NB4 (cell line): ENCODE measurements at regions not wholly inside any gene's neighbourhood (a gene's known extent, or its start where the extent isn't known, plus 50 kb on each side); places are given as distances from the start of the nearest gene placed in this dataset.

Source experiments
- POLR2A ChIP-seq: IDR thresholded peaks from 2 replicates; pipeline ENCODE4 v1.6.1; 2011; ENCODE audit warnings: mild to moderate bottlenecking; ENCODE audit not compliant: insufficient read length; ENCODE audit errors: extremely low read depth
- TF ChIP-seq, protein P1 (sequence below): IDR thresholded peaks from one replicate; pipeline ENCODE4 v1.5.1; 2012; ENCODE audit warnings: low read depth, low read length

- TF ChIP-seq, protein P1, sequence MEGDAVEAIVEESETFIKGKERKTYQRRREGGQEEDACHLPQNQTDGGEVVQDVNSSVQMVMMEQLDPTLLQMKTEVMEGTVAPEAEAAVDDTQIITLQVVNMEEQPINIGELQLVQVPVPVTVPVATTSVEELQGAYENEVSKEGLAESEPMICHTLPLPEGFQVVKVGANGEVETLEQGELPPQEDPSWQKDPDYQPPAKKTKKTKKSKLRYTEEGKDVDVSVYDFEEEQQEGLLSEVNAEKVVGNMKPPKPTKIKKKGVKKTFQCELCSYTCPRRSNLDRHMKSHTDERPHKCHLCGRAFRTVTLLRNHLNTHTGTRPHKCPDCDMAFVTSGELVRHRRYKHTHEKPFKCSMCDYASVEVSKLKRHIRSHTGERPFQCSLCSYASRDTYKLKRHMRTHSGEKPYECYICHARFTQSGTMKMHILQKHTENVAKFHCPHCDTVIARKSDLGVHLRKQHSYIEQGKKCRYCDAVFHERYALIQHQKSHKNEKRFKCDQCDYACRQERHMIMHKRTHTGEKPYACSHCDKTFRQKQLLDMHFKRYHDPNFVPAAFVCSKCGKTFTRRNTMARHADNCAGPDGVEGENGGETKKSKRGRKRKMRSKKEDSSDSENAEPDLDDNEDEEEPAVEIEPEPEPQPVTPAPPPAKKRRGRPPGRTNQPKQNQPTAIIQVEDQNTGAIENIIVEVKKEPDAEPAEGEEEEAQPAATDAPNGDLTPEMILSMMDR: no peak
- no peak for TF ChIP-seq POLR2A
These were observed 214.9 kb downstream of the SPANXN4 start for GRCh38 chrX:143240658-143241057.
